K562 (cell line): ENCODE measurements at regions not wholly inside any gene's neighbourhood (a gene's known extent, or its start where the extent isn't known, plus 50 kb on each side); places are given as distances from the start of the nearest gene placed in this dataset.

ENCODE experiments used
- ATAC-seq: fragments of 200-7000 bp; cut with Tn5 transposase; 3 replicates; pipeline ENCODE4 v1.9.1; 2020; ENCODE audit warnings: moderate library complexity
- BruUV-seq: library from RNA; stranded (reverse); fragments of 400-500 nt; replicated peaks from 2 replicates; lab custom pipeline; 2021; lab: Mats Ljungman, UMichigan
- CTCF ChIA-PET: fragments of 300-600 bp; formaldehyde crosslinking; extraction: SDS; loops from one replicate; lab custom pipeline; 2021; ENCODE audit warnings: low intra/inter-chr PET ratio; lab: Yijun Ruan, JAX
- POLR2A ChIA-PET: fragments of 300-600, 350-650 bp; sonication (Branson Sonifier 250); formaldehyde crosslinking; extraction: SDS; loops from one replicate; lab custom pipeline; 2021; ENCODE audit warnings: antibody characterized with exemption, inconsistent platforms; lab: Yijun Ruan, JAX
- DNase-seq, 4 experiments: peaks; one replicate each; pipeline versions ENCODE4 v3.0.0 to v3.0.0-alpha.2; 2011 to 2018; ENCODE audit warnings: low spot score in 3 of 4, mixed read lengths in 3 of 4; ENCODE audit errors: extremely low read depth in 1 of 4
- FAIRE-seq: peaks from 2 replicates; lab custom pipeline; 2011; peaks lifted over from hg19 to GRCh38; lab: Jason Lieb, UNC
- H2AFZ ChIP-seq: 2 replicates; pipeline ENCODE4 v1.6.0; 2011; ENCODE audit warnings: low read depth, low read length, control low read depth, inconsistent platforms
- H3K27ac ChIP-seq: fragments of 200-600 bp; 3 replicates; pipeline ENCODE4 v1.8.0; 2011; ENCODE audit warnings: low read depth, mild to moderate bottlenecking, control low read depth, inconsistent platforms, low read length, moderate library complexity, mixed read lengths; ENCODE audit errors: extremely low read depth
- H3K27me3 ChIP-seq, 2 experiments: fragments of 300-600 bp in 1 of 2; 2 replicates in 1 of 2; 3 replicates in 1 of 2; pipeline versions ENCODE4 v1.6.0 to v1.8.0; 2011; ENCODE audit warnings: inconsistent platforms in 2 of 2, low read length in 2 of 2, mild to moderate bottlenecking in 1 of 2, mixed read lengths in 1 of 2, moderate library complexity in 1 of 2; ENCODE audit not compliant: control insufficient read depth in 2 of 2, insufficient read depth in 2 of 2
- H3K36me3 ChIP-seq: fragments of 300-600 bp; 3 replicates; pipeline ENCODE4 v1.8.0; 2011; ENCODE audit warnings: mild to moderate bottlenecking, low read length, inconsistent platforms; ENCODE audit not compliant: control insufficient read depth, insufficient read depth
- H3K4me1 ChIP-seq, 2 experiments: fragments of 200-600 bp in 1 of 2; replicated peaks in 1 of 2; 2 replicates in 1 of 2; 3 replicates in 1 of 2; pipeline versions ENCODE4 v1.5.1 to v1.8.0; 2011; ENCODE audit warnings: inconsistent platforms in 2 of 2, low read length in 2 of 2, mild to moderate bottlenecking in 1 of 2, mixed read lengths in 1 of 2, moderate library complexity in 1 of 2; ENCODE audit not compliant: control insufficient read depth in 2 of 2, insufficient read depth in 2 of 2
- H3K4me2 ChIP-seq: 2 replicates; pipeline ENCODE4 v1.6.1; 2011; ENCODE audit warnings: low read length, control low read depth, inconsistent platforms, mixed read lengths; ENCODE audit not compliant: insufficient read depth
- H3K4me3 ChIP-seq: fragments of 200-600 bp; sonication (generic), shearing (Covaris generic); 2 replicates; pipeline ENCODE4 v1.5.1; 2016; ENCODE audit warnings: control low read depth, inconsistent platforms
- H3K79me2 ChIP-seq: fragments of 200-600 bp; 3 replicates; pipeline ENCODE4 v1.8.0; 2011; ENCODE audit warnings: low read length, inconsistent platforms; ENCODE audit not compliant: control insufficient read depth, insufficient read depth
- H3K9ac ChIP-seq, 2 experiments: 2 replicates each; pipeline versions ENCODE4 v1.6.0 to v1.6.1; 2011; ENCODE audit warnings: low read depth in 2 of 2, low read length in 2 of 2, control low read depth in 1 of 2, inconsistent platforms in 1 of 2, mild to moderate bottlenecking in 1 of 2, mixed read lengths in 1 of 2; ENCODE audit not compliant: insufficient read depth in 1 of 2
- H3K9me1 ChIP-seq: one replicate; pipeline ENCODE4 v1.6.0; 2011; ENCODE audit warnings: inconsistent platforms, mild to moderate bottlenecking, low read length, moderate library complexity; ENCODE audit not compliant: control insufficient read depth, insufficient read depth
- H3K9me3 ChIP-seq: replicated peaks from 2 replicates; pipeline ENCODE4 v1.5.1; 2011; ENCODE audit warnings: low read depth, low read length, inconsistent platforms; ENCODE audit not compliant: control insufficient read depth, insufficient read depth
- H4K20me1 ChIP-seq: replicated peaks from 2 replicates; pipeline ENCODE4 v1.6.1; 2011; ENCODE audit warnings: low read length, inconsistent platforms, mixed read lengths; ENCODE audit not compliant: control insufficient read depth, insufficient read depth
- EHMT2 ChIP-seq: fragments of 450-650 bp; IDR thresholded peaks from 2 replicates; pipeline ENCODE4 v1.6.1; 2018; ENCODE audit warnings: antibody characterized with exemption
- ESRRB ChIP-seq: fragments of 250-450 bp; sonication (Bioruptor Pico); IDR thresholded peaks from 2 replicates; pipeline ENCODE4 v1.5.0; 2020; ENCODE audit warnings: mild to moderate bottlenecking, moderate library complexity, borderline replicate concordance
- HDAC8 ChIP-seq: fragments of 450-650 bp; IDR thresholded peaks from 2 replicates; pipeline ENCODE4 v1.6.1; 2016; ENCODE audit warnings: mild to moderate bottlenecking, missing genetic modification characterization, moderate library complexity, missing compliant biosample characterization
- PPARD ChIP-seq: fragments of 250-450 bp; sonication (Bioruptor Pico); IDR thresholded peaks from 2 replicates; pipeline ENCODE4 v1.8.0; 2022; ENCODE audit warnings: inconsistent platforms, mild to moderate bottlenecking, moderate library complexity
- SP2 ChIP-seq: IDR thresholded peaks from 2 replicates; pipeline ENCODE4 v1.6.1; 2011; ENCODE audit warnings: mild to moderate bottlenecking, low read depth, low read length, moderate library complexity; ENCODE audit not compliant: poor library complexity, severe bottlenecking; ENCODE audit errors: extremely low read depth
- TBL1XR1 ChIP-seq, 2 experiments: IDR thresholded peaks; 2 replicates each; pipeline ENCODE4 v1.6.1; 2012; ENCODE audit warnings: improper control_type of control experiment in 2 of 2, low read length in 2 of 2, mild to moderate bottlenecking in 1 of 2
- U2AF2 ChIP-seq: fragments of 200-400 bp; formaldehyde crosslinking; optimal IDR thresholded peaks from 2 replicates; pipeline ENCODE3; 2017; ENCODE audit warnings: low read depth, mild to moderate bottlenecking, low read length
- ZNF75A ChIP-seq: fragments of 450-650 bp; formaldehyde crosslinking; IDR thresholded peaks from 2 replicates; pipeline ENCODE4 v1.4.0; 2020; ENCODE audit warnings: mild to moderate bottlenecking
- WGBS: fragments of 100-300 bp; shearing (Covaris generic); methylation state at CpG from one replicate; pipeline ENCODE4 v1.1.6; 2016; ENCODE audit warnings: low coverage, mixed read lengths; ENCODE audit not compliant: insufficient coverage; ENCODE audit errors: missing lambda C conversion rate; 5-methylcytosine and 5-hydroxymethylcytosine counted together
- in situ Hi-C: fragments of 300-500 bp; cut with MboI; formaldehyde crosslinking; loops from 4 replicates; pipeline ENCODE4 v1.15.0; 2018; ENCODE audit warnings: inconsistent platforms, mixed read lengths
- intact Hi-C: fragments of 100-400 bp; cut with micrococcal nuclease; formaldehyde crosslinking; loops from 2 replicates; pipeline ENCODE4 v1.14.2; 2022
- TF ChIP-seq, protein P1 (sequence below): fragments of 450-650 bp; IDR thresholded peaks from 2 replicates; pipeline ENCODE4 v1.7.1; 2018; ENCODE audit warnings: mild to moderate bottlenecking, low read depth; ENCODE audit not compliant: partially characterized antibody
- TF ChIP-seq, protein P2 (sequence below): fragments of 450-650 bp; IDR thresholded peaks from 2 replicates; pipeline ENCODE4 v1.6.1; 2016; ENCODE audit warnings: mild to moderate bottlenecking

DNA sequence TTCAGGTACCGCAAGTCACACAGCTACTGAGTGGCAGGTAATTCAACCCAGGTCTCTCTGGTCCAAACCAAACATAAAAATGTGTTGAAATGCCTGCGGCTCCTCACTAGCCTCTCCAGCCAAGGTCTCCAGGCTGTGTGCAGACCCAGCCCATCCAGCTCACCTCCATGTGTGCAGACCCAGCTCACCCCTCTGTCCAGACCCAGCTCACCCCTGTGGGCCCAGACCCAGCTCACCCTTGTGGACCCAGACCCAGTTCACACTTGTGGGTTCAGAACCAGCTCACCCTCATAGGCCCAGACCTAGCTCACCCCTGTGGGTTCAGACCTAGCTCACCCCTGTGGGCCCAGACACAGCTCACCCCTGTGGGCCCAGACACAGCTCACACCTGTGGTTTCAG, 188.0 kb upstream of the ADCY2 start:
- 0% methylated on average over 2 of the region's 2 CpGs for WGBS
- in situ Hi-C loops, result no loop called here
- BruUV-seq, result no TSS peak

More for the DNA sequence above, 188.0 kb upstream of the ADCY2 start:
- Histone ChIP-seq H3K79me2 (no peaks in the 10 kb centered on the region), H3K9me3 (no peaks in the 10 kb centered on the region), H3K27ac (no peak overlapping the region), H3K9ac (no peak overlapping the region), H4K20me1 (no peaks in the 10 kb centered on the region), H3K27me3 (no peaks in the 10 kb centered on the region; a peak in 1 of 5 replicates), H2AFZ (no peak overlapping the region), H3K4me1 (no peaks in the 10 kb centered on the region), H3K9me1 (no peaks in the 10 kb centered on the region), H3K36me3 (no peaks in the 10 kb centered on the region), H3K4me3 (no peak overlapping the region), H3K4me2 (no peak overlapping the region)
- POLR2A ChIA-PET, result interaction anchor here (0.5 to 0.6 kb wide), 2 partner anchors 41 to 265 kb away, joined by 3 to 4 read pairs; no protein-coding TSS in a partner anchor
- CTCF ChIA-PET, result no interaction called here
- no peak for FAIRE-seq
- TF ChIP-seq HDAC8 (tag) (no peak), U2AF2 (no peak), ESRRB (no peak), PPARD (CRISPR knock-in tag) (no peak), ZNF75A (CRISPR knock-in tag) (no peak), TBL1XR1 (IDR thresholded peaks at IDR 0.05; ENCODE audit: low read length in 2 of 2) (no peak), EHMT2 (no peak), SP2 (no peak)
- TF ChIP-seq, protein P1, sequence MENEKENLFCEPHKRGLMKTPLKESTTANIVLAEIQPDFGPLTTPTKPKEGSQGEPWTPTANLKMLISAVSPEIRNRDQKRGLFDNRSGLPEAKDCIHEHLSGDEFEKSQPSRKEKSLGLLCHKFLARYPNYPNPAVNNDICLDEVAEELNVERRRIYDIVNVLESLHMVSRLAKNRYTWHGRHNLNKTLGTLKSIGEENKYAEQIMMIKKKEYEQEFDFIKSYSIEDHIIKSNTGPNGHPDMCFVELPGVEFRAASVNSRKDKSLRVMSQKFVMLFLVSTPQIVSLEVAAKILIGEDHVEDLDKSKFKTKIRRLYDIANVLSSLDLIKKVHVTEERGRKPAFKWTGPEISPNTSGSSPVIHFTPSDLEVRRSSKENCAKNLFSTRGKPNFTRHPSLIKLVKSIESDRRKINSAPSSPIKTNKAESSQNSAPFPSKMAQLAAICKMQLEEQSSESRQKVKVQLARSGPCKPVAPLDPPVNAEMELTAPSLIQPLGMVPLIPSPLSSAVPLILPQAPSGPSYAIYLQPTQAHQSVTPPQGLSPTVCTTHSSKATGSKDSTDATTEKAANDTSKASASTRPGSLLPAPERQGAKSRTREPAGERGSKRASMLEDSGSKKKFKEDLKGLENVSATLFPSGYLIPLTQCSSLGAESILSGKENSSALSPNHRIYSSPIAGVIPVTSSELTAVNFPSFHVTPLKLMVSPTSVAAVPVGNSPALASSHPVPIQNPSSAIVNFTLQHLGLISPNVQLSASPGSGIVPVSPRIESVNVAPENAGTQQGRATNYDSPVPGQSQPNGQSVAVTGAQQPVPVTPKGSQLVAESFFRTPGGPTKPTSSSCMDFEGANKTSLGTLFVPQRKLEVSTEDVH, result no peak
- TF ChIP-seq, protein P2, sequence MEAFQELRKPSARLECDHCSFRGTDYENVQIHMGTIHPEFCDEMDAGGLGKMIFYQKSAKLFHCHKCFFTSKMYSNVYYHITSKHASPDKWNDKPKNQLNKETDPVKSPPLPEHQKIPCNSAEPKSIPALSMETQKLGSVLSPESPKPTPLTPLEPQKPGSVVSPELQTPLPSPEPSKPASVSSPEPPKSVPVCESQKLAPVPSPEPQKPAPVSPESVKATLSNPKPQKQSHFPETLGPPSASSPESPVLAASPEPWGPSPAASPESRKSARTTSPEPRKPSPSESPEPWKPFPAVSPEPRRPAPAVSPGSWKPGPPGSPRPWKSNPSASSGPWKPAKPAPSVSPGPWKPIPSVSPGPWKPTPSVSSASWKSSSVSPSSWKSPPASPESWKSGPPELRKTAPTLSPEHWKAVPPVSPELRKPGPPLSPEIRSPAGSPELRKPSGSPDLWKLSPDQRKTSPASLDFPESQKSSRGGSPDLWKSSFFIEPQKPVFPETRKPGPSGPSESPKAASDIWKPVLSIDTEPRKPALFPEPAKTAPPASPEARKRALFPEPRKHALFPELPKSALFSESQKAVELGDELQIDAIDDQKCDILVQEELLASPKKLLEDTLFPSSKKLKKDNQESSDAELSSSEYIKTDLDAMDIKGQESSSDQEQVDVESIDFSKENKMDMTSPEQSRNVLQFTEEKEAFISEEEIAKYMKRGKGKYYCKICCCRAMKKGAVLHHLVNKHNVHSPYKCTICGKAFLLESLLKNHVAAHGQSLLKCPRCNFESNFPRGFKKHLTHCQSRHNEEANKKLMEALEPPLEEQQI, result no peak
- intact Hi-C loops, result no loop called here
- no peak for ATAC-seq
- DNase-seq, result no peak
